Spleen (tissue), 11 donors: ENCODE measurements at regions not wholly inside any gene's neighbourhood (a gene's known extent, or its start where the extent isn't known, plus 50 kb on each side); places are given as distances from the start of the nearest gene placed in this dataset.

ENCODE experiments used
- DNase-seq: peaks from one replicate; pipeline ENCODE4 v3.0.0-alpha.2; 2020
- H3K27ac ChIP-seq, 8 donors: fragments of 200-600 bp; sonication (generic) in 7 of 8; 1 replicate in 4 of 8; 2 replicates in 4 of 8; pipeline versions ENCODE4 v1.5.0 to v1.8.0; 2016 to 2021; ENCODE audit warnings: inconsistent platforms in 4 of 8, mild to moderate bottlenecking in 4 of 8, moderate library complexity in 1 of 8
- H3K27me3 ChIP-seq, 7 donors: fragments of 200-600 bp; sonication (generic) in 6 of 7; replicated peaks in 1 of 7; 1 replicate in 4 of 7; 2 replicates in 3 of 7; pipeline versions ENCODE4 v1.5.0 to v1.8.0; 2016 to 2021; ENCODE audit warnings: inconsistent platforms in 3 of 7, mild to moderate bottlenecking in 1 of 7
- H3K36me3 ChIP-seq, 6 donors: fragments of 200-600 bp; sonication (generic) in 5 of 6; 1 replicate in 4 of 6; 2 replicates in 2 of 6; pipeline versions ENCODE4 v1.5.0 to v1.8.0; 2016 to 2021; ENCODE audit warnings: inconsistent platforms in 2 of 6
- H3K4me1 ChIP-seq, 6 donors: fragments of 200-600 bp; sonication (generic) in 5 of 6; 1 replicate in 3 of 6; 2 replicates in 3 of 6; pipeline versions ENCODE4 v1.5.0 to v1.8.0; 2016 to 2021; ENCODE audit warnings: inconsistent platforms in 3 of 6
- H3K4me3 ChIP-seq, 8 donors: fragments of 200-600 bp; sonication (generic) in 7 of 8; 1 replicate in 4 of 8; 2 replicates in 4 of 8; pipeline versions ENCODE4 v1.5.0 to v1.8.0; 2016 to 2021; ENCODE audit warnings: inconsistent platforms in 4 of 8, mild to moderate bottlenecking in 4 of 8, moderate library complexity in 2 of 8
- H3K9me3 ChIP-seq, 8 donors: fragments of 200-600 bp; sonication (generic) in 7 of 8; 1 replicate in 4 of 8; 2 replicates in 4 of 8; pipeline versions ENCODE4 v1.5.0 to v1.8.0; 2016 to 2021; ENCODE audit warnings: inconsistent platforms in 4 of 8
- CTCF ChIP-seq, 11 experiments: fragments of 200-600 bp in 7 of 11; fragments of 450-650 bp in 4 of 11; sonication (generic) in 4 of 11; IDR thresholded peaks in 8 of 11; conservative IDR thresholded peaks in 3 of 11; 1 replicate in 7 of 11; 2 replicates in 4 of 11; pipeline versions ENCODE4 v1.4.0 to v1.8.0; 2016 to 2021; ENCODE audit warnings: antibody characterized with exemption in 11 of 11, inconsistent platforms in 4 of 11, mild to moderate bottlenecking in 1 of 11
- POLR2A ChIP-seq, 3 donors: fragments of 450-650 bp; IDR thresholded peaks; one replicate each; pipeline ENCODE4 v1.5.1; 2017; ENCODE audit warnings: antibody characterized with exemption in 3 of 3, mild to moderate bottlenecking in 1 of 3
- POLR2AphosphoS5 ChIP-seq, 3 donors: sonication (generic); formaldehyde crosslinking; IDR thresholded peaks; one replicate each; pipeline ENCODE4 v1.5.1; 2017; ENCODE audit warnings: antibody characterized with exemption in 3 of 3
- WGBS, 5 donors: extraction: QIAGEN DNeasy Blood & Tissue Kit in 3 of 5; methylation state at CpG; one replicate each; pipeline versions ENCODE4 v1.1.5 to v1.1.7; 2013 to 2018; 5-methylcytosine and 5-hydroxymethylcytosine counted together
- intact Hi-C: fragments of 100-400 bp; cut with DNase I; formaldehyde crosslinking; loops from one replicate; pipeline ENCODE4 v1.15.0; 2023; ENCODE audit warnings: low total_unique reads
- donor health status: healthy with polysubstance abuse.
- donor health status: DM: no; HTN: no; CAD: no; lungs with moderate emphysema.
- donor health status: DM: no; HTN: no; CAD: no.
- donor health status: Bipolar disorder and iron deficiency.
- donor health status: healthy.
- donor health status: DM: no; HTN: no; CAD: no.
- donor health status: DM: yes; HTN: yes; CAD: no.

- Histone ChIP-seq H3K4me3 (no peak overlapping the region), H3K9me3 (peaks cover 0 to 15% (median 13%) of the 10 kb centered on the region in 8 donors), H3K36me3 (no peaks in the 10 kb centered on the region), H3K4me1 (peaks cover 0 to 10% (median 0%) of the 10 kb centered on the region in 6 donors), H3K27me3 (no peaks in the 10 kb centered on the region), H3K27ac (no peak overlapping the region)
- TF ChIP-seq POLR2AphosphoS5 (IDR thresholded peaks at IDR 0.05) = no peak
- TF ChIP-seq POLR2A (IDR thresholded peaks at IDR 0.05) = no peak
- TF ChIP-seq CTCF (IDR thresholded peaks at IDR 0.05 in 8 of 11, conservative IDR thresholded peaks at IDR 0.05 in 3 of 11) = no peak
- DNase-seq = no peak
- WGBS, 5 donors = 26 to 57% (median 43%) methylated on average over 4 of the region's 4 CpGs
- intact Hi-C loops = no loop called here
Observed at GRCh38 chr2:60148716-60149115, 404.7 kb downstream of the BCL11A start.

- no peak overlapping the region for H3K4me3 ChIP-seq
- intact Hi-C loops = no loop called here
Observed at GRCh38 chr2:60140185-60140584, 413.3 kb downstream of the BCL11A start.

DNA sequence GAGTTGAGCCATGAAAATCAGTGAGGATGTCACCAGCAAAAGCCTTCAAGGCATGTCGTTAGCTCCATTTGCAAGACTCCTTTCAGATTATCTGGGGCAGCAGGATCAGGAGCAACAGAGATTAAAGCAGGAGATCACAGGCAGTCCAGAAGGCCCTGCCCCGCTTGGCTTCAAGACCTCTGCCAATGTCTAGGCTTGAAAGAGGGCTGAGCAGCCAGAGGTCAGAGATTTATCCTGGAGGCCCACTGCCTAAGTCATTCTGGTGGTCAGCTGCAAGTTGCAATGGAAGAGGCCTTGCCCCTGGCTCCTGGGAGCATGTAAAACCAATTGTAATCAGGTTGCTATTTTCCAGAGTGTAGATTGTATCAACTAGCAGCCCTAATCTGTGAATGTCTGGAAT lies 416.5 kb downstream of the BCL11A start:
- TF ChIP-seq POLR2AphosphoS5 (IDR thresholded peaks at IDR 0.05) = no peak
- TF ChIP-seq POLR2A (IDR thresholded peaks at IDR 0.05) = no peak
- TF ChIP-seq CTCF (IDR thresholded peaks at IDR 0.05 in 8 of 11, conservative IDR thresholded peaks at IDR 0.05 in 3 of 11) = no peak
- H3K9me3 ChIP-seq = peaks cover 0 to 23% (median 10%) of the 10 kb centered on the region in 8 donors
- DNase-seq = no peak
- no peaks in the 10 kb centered on the region for H3K4me1 ChIP-seq
- no peak overlapping the region for H3K4me3 ChIP-seq
- no peak overlapping the region for H3K27ac ChIP-seq
- H3K27me3 ChIP-seq = peaks cover 0 to 3% (median 0%) of the 10 kb centered on the region in 7 donors
- 86 to 96% (median 92%) methylated on average over 2 of the region's 2 CpGs for WGBS, 5 donors
- no peaks in the 10 kb centered on the region for H3K36me3 ChIP-seq
- intact Hi-C loops = no loop called here

More at GRCh38 chr2:60140185-60140584, 413.3 kb downstream of the BCL11A start:
- H3K36me3 ChIP-seq = no peaks in the 10 kb centered on the region
- DNase-seq = no peak
- H3K4me1 ChIP-seq = no peaks in the 10 kb centered on the region
- no peak overlapping the region for H3K27ac ChIP-seq
- WGBS, 5 donors = 67 to 83% (median 80%) methylated on average over 3 of the region's 3 CpGs
- TF ChIP-seq CTCF (IDR thresholded peaks at IDR 0.05 in 8 of 11, conservative IDR thresholded peaks at IDR 0.05 in 3 of 11) (no peak), POLR2AphosphoS5 (IDR thresholded peaks at IDR 0.05) (no peak), POLR2A (IDR thresholded peaks at IDR 0.05) (no peak)
- H3K27me3 ChIP-seq = peaks cover 0 to 3% (median 0%) of the 10 kb centered on the region in 7 donors
- peaks cover 0 to 17% (median 9%) of the 10 kb centered on the region in 8 donors for H3K9me3 ChIP-seq

- no peaks in the 10 kb centered on the region for H3K36me3 ChIP-seq
- no peaks in the 10 kb centered on the region for H3K27me3 ChIP-seq
- no peak overlapping the region for H3K27ac ChIP-seq
- WGBS, 5 donors = 83 to 97% (median 87%) methylated on average over 2 of the region's 2 CpGs
- DNase-seq = no peak
- no peaks in the 10 kb centered on the region for H3K4me1 ChIP-seq
- intact Hi-C loops = no loop called here
- H3K4me3 ChIP-seq = no peak overlapping the region
- TF ChIP-seq POLR2AphosphoS5 (IDR thresholded peaks at IDR 0.05) (no peak), POLR2A (IDR thresholded peaks at IDR 0.05) (no peak)
- peaks cover 0 to 20% (median 7%) of the 10 kb centered on the region in 8 donors for H3K9me3 ChIP-seq
Observed at GRCh38 chr2:60127191-60127590, 426.3 kb downstream of the BCL11A start.
